ENCODE measurements at regions not wholly inside any gene's neighbourhood (a gene's known extent, or its start where the extent isn't known, plus 50 kb on each side); places are given as distances from the start of the nearest gene placed in this dataset.

DNA sequence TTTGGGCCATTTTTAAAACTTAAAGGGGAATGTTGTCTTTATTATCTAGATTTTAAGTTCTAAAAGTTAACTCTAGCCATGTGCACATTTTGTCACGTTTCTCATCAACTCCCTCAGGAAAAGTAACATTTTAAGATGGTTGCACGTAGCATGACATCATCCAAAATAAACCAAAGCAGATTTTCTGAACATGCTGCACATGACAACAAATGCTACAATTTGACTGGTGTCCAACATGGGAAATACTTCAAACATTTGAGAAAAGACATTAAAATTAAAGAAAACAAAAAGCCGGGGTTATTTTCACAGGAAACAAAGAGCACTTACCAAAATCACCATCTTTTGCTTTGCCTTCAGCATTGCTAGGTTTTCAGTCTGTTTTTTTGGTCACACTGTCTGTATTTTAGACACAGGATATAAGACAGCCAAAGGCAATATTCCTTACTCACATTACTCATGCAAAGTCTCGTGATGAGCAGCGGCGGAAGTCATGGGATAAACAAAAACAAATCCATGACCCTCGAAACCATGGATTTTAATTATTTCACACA is 51.3 kb upstream of the RND3 start:
- no peak overlapping the region for H3K4me3 ChIP-seq (replicated peaks in 1 of 2; ENCODE audit: low read depth in 1 of 2, low read length in 2 of 2)
- ChIA-PET POLR2A (no interaction called here), CTCF (no interaction called here), RAD21 (ENCODE audit: low non-redundant PET in 1 of 2, low total read pairs in 2 of 2, uncharacterized antibody in 2 of 2, unreplicated experiment in 2 of 2) (no interaction called here)
- no peak for TF ChIP-seq EZH2phosphoT487 (IDR thresholded peaks at IDR 0.05; ENCODE audit: borderline replicate concordance)
- TF ChIP-seq POLR2A (IDR thresholded peaks at IDR 0.05; ENCODE audit: borderline replicate concordance, extremely low read depth, insufficient read depth, insufficient read length) = no peak
- TF ChIP-seq, protein P1, sequence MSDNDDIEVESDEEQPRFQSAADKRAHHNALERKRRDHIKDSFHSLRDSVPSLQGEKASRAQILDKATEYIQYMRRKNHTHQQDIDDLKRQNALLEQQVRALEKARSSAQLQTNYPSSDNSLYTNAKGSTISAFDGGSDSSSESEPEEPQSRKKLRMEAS (IDR thresholded peaks at IDR 0.05) = no peak
- TF ChIP-seq CBX3 (IDR thresholded peaks at IDR 0.05; ENCODE audit: low read depth) = no peak
- no peak for TF ChIP-seq EGR1 (IDR thresholded peaks at IDR 0.05; ENCODE audit: low read depth)
- no peaks in the 10 kb centered on the region for H3K4me1 ChIP-seq (ENCODE audit: control insufficient read depth in 1 of 2, insufficient read depth in 2 of 2, low read length in 2 of 2)
- DNase-seq (ENCODE audit: low read depth, low spot score) (no peak), ATAC-seq (no peak)
- no peak overlapping the region for H3K4me2 ChIP-seq (ENCODE audit: low read length)
- H3K79me2 ChIP-seq (ENCODE audit: insufficient read depth, low read length) = no peaks in the 10 kb centered on the region
- intact Hi-C loops (cut with micrococcal nuclease) = no loop called here
- no peaks in the 10 kb centered on the region for H3K27me3 ChIP-seq (ENCODE audit: insufficient read depth, low read length)
- H3K9me3 ChIP-seq (ENCODE audit: control insufficient read depth in 1 of 2, insufficient read depth in 1 of 2, low read depth in 1 of 2, low read length in 2 of 2) = no peaks in the 10 kb centered on the region
- H4K20me1 ChIP-seq (ENCODE audit: insufficient read depth) = no peaks in the 10 kb centered on the region
- H2AFZ ChIP-seq (ENCODE audit: low read depth, low read length, poor library complexity, severe bottlenecking) = no peak overlapping the region
- no peak overlapping the region for H3K27ac ChIP-seq (ENCODE audit: low read depth, low read length)
- no peaks in the 10 kb centered on the region for H3K36me3 ChIP-seq (ENCODE audit: control insufficient read depth in 1 of 2, insufficient read depth in 2 of 2, low read length in 2 of 2)
- H3K9ac ChIP-seq (ENCODE audit: low read length) = no peak overlapping the region
- no TSS peak for BruUV-seq (replicated peaks)
- H3K9me2 ChIP-seq (ENCODE audit: insufficient read depth) = no peaks in the 10 kb centered on the region
